Immature natural killer cell (primary cell): ENCODE measurements at regions not wholly inside any gene's neighbourhood (a gene's known extent, or its start where the extent isn't known, plus 50 kb on each side); places are given as distances from the start of the nearest gene placed in this dataset.
"Not testable (repeated sequence)": the region's sequence is repeated elsewhere in the genome, so short reads cannot be mapped to it uniquely, and the experiment has no call there.

Experiments
- DNase-seq, 3 donors: peaks; one replicate each; pipeline ENCODE4 v3.0.0; 2022; ENCODE audit warnings: mixed read lengths in 1 of 3
- H3K27ac Mint-ChIP-seq, 6 donors: one replicate each; pipeline ENCODE4 v1.8.0; 2020; ENCODE audit warnings: mixed read lengths in 6 of 6, mild to moderate bottlenecking in 5 of 6, inconsistent platforms in 4 of 6, moderate library complexity in 3 of 6
- H3K27me3 Mint-ChIP-seq, 3 donors: one replicate each; pipeline ENCODE4 v1.8.0; 2020 to 2021; ENCODE audit warnings: low read depth in 3 of 3, mild to moderate bottlenecking in 3 of 3, mixed read lengths in 3 of 3, moderate library complexity in 3 of 3, inconsistent platforms in 1 of 3
- H3K36me3 Mint-ChIP-seq, 3 donors: one replicate each; pipeline ENCODE4 v1.8.0; 2020; ENCODE audit warnings: mixed read lengths in 3 of 3, inconsistent platforms in 2 of 3, mild to moderate bottlenecking in 2 of 3
- H3K4me1 Mint-ChIP-seq, 2 donors: one replicate each; pipeline ENCODE4 v1.8.0; 2020; ENCODE audit warnings: inconsistent platforms in 2 of 2, mild to moderate bottlenecking in 2 of 2, mixed read lengths in 2 of 2, moderate library complexity in 1 of 2
- H3K4me3 Mint-ChIP-seq, 5 donors: one replicate each; pipeline ENCODE4 v1.8.0; 2020; ENCODE audit warnings: mild to moderate bottlenecking in 5 of 5, mixed read lengths in 5 of 5, inconsistent platforms in 3 of 5, moderate library complexity in 3 of 5
- H3K9me3 Mint-ChIP-seq, 6 donors: one replicate each; pipeline ENCODE4 v1.8.0; 2020; ENCODE audit warnings: mild to moderate bottlenecking in 6 of 6, mixed read lengths in 6 of 6, inconsistent platforms in 4 of 6, moderate library complexity in 3 of 6

GRCh38 chr1:228999446-229000170 is 264.3 kb downstream of the RHOU start:
- no peak for DNase-seq
- Mint-ChIP-seq H3K36me3 (no peaks in the 10 kb centered on the region), H3K4me1 (no peaks in the 10 kb centered on the region), H3K27me3 (peaks cover 2 to 4% (median 2%) of the 10 kb centered on the region in 3 donors), H3K9me3 (no peaks in the 10 kb centered on the region), H3K4me3 (no peak overlapping the region), H3K27ac (no peak overlapping the region)

- H3K9me3 Mint-ChIP-seq: no peaks in the 10 kb centered on the region
- H3K4me3 Mint-ChIP-seq: no peak overlapping the region
- no peak overlapping the region for H3K27ac Mint-ChIP-seq
- peaks cover 0 to 3% of the 10 kb centered on the region in 2 donors for H3K4me1 Mint-ChIP-seq
- DNase-seq: no peak
- peaks cover 2 to 4% (median 2%) of the 10 kb centered on the region in 3 donors for H3K27me3 Mint-ChIP-seq
- no peaks in the 10 kb centered on the region for H3K36me3 Mint-ChIP-seq
Observed at GRCh38 chr1:229000187-229000586, 264.9 kb downstream of the RHOU start.

GRCh38 chr1:229001467-229002011 is 266.3 kb downstream of the RHOU start:
- peaks cover 0 to 2% (median 0%) of the 10 kb centered on the region in 3 donors for H3K27me3 Mint-ChIP-seq

GRCh38 chr1:229002037-229002436 is 266.8 kb downstream of the RHOU start:
- Mint-ChIP-seq H3K27me3 (peaks cover 0 to 2% (median 0%) of the 10 kb centered on the region in 3 donors), H3K4me1 (peaks cover 0 to 5% of the 10 kb centered on the region in 2 donors), H3K9me3 (no peaks in the 10 kb centered on the region), H3K27ac (no peak overlapping the region), H3K4me3 (no peak overlapping the region), H3K36me3 (no peaks in the 10 kb centered on the region)
- no peak for DNase-seq

More at GRCh38 chr1:229001467-229002011, 266.3 kb downstream of the RHOU start:
- no peak overlapping the region for H3K4me3 Mint-ChIP-seq
- no peak for DNase-seq
- no peaks in the 10 kb centered on the region for H3K36me3 Mint-ChIP-seq
- H3K9me3 Mint-ChIP-seq: no peaks in the 10 kb centered on the region
- H3K4me1 Mint-ChIP-seq: peaks cover 0 to 5% of the 10 kb centered on the region in 2 donors
- no peak overlapping the region for H3K27ac Mint-ChIP-seq

GRCh38 chr1:229002451-229002960 is 267.2 kb downstream of the RHOU start:
- no peak overlapping the region for H3K27ac Mint-ChIP-seq

GRCh38 chr1:229003233-229004031 is 267.5 kb upstream of the RAB4A start:
- Mint-ChIP-seq H3K36me3 (no peaks in the 10 kb centered on the region), H3K27ac (no peak overlapping the region)

More at GRCh38 chr1:229002451-229002960, 267.2 kb downstream of the RHOU start:
- H3K27me3 Mint-ChIP-seq: peaks cover 0 to 2% (median 0%) of the 10 kb centered on the region in 3 donors
- H3K4me1 Mint-ChIP-seq: peaks cover 0 to 5% of the 10 kb centered on the region in 2 donors
- no peaks in the 10 kb centered on the region for H3K36me3 Mint-ChIP-seq
- no peak overlapping the region for H3K4me3 Mint-ChIP-seq
- no peaks in the 10 kb centered on the region for H3K9me3 Mint-ChIP-seq
- no peak for DNase-seq

GRCh38 chr1:229004066-229004833 is 266.7 kb upstream of the RAB4A start:
- Mint-ChIP-seq H3K4me3 (no peak overlapping the region), H3K9me3 (no peaks in the 10 kb centered on the region), H3K36me3 (no peaks in the 10 kb centered on the region), H3K27me3 (peaks cover 0 to 7% (median 6%) of the 10 kb centered on the region in 3 donors), H3K4me1 (peaks cover 0 to 5% of the 10 kb centered on the region in 2 donors), H3K27ac (no peak overlapping the region)
- no peak for DNase-seq

More at GRCh38 chr1:229003233-229004031, 267.5 kb upstream of the RAB4A start:
- DNase-seq: no peak
- Mint-ChIP-seq H3K4me1 (peaks cover 0 to 5% of the 10 kb centered on the region in 2 donors), H3K4me3 (no peak overlapping the region), H3K9me3 (no peaks in the 10 kb centered on the region), H3K27me3 (peaks cover 0 to 7% (median under 1%) of the 10 kb centered on the region in 3 donors)

- no peak for DNase-seq
- Mint-ChIP-seq H3K4me1 (peaks cover 0 to 5% of the 10 kb centered on the region in 2 donors), H3K4me3 (no peak overlapping the region), H3K27ac (no peak overlapping the region), H3K36me3 (no peaks in the 10 kb centered on the region), H3K27me3 (peaks cover 0 to 7% (median 6%) of the 10 kb centered on the region in 3 donors), H3K9me3 (no peaks in the 10 kb centered on the region)
Observed at GRCh38 chr1:229005097-229005496, 265.8 kb upstream of the RAB4A start.

- Mint-ChIP-seq H3K9me3 (no peaks in the 10 kb centered on the region), H3K27ac (no peak overlapping the region), H3K4me3 (no peak overlapping the region), H3K4me1 (peaks cover 0 to 5% of the 10 kb centered on the region in 2 donors), H3K27me3 (peaks cover 0 to 6% (median 5%) of the 10 kb centered on the region in 3 donors), H3K36me3 (no peaks in the 10 kb centered on the region)
- DNase-seq: no peak
Observed at GRCh38 chr1:229005556-229005955, 265.4 kb upstream of the RAB4A start.

- DNase-seq: no peak
- H3K27me3 Mint-ChIP-seq: peaks cover 0 to 6% (median 5%) of the 10 kb centered on the region in 3 donors
- no peak overlapping the region for H3K27ac Mint-ChIP-seq
- no peaks in the 10 kb centered on the region for H3K36me3 Mint-ChIP-seq
- H3K4me3 Mint-ChIP-seq: no peak overlapping the region
- H3K9me3 Mint-ChIP-seq: no peaks in the 10 kb centered on the region
- H3K4me1 Mint-ChIP-seq: peaks cover 0 to 5% of the 10 kb centered on the region in 2 donors
Observed at GRCh38 chr1:229006121-229006870, 264.6 kb upstream of the RAB4A start.

- H3K27ac Mint-ChIP-seq: no peak overlapping the region
- peaks cover 2 to 6% (median 5%) of the 10 kb centered on the region in 3 donors for H3K27me3 Mint-ChIP-seq
- H3K4me1 Mint-ChIP-seq: peaks cover 0 to 5% of the 10 kb centered on the region in 2 donors
- no peaks in the 10 kb centered on the region for H3K36me3 Mint-ChIP-seq
- no peak for DNase-seq
- no peaks in the 10 kb centered on the region for H3K9me3 Mint-ChIP-seq
- no peak overlapping the region for H3K4me3 Mint-ChIP-seq
Observed at GRCh38 chr1:229007167-229007566, 263.7 kb upstream of the RAB4A start.

GRCh38 chr1:229007701-229008100 is 263.2 kb upstream of the RAB4A start:
- no peak for DNase-seq
- peaks cover 0 to 5% of the 10 kb centered on the region in 2 donors for H3K4me1 Mint-ChIP-seq
- no peaks in the 10 kb centered on the region for H3K9me3 Mint-ChIP-seq

GRCh38 chr1:229008347-229008746 is 262.6 kb upstream of the RAB4A start:
- H3K27me3 Mint-ChIP-seq, H3K4me3 Mint-ChIP-seq, H3K4me1 Mint-ChIP-seq, H3K27ac Mint-ChIP-seq, H3K36me3 Mint-ChIP-seq, H3K9me3 Mint-ChIP-seq, DNase-seq: not testable (repeated sequence)

More at GRCh38 chr1:229007701-229008100, 263.2 kb upstream of the RAB4A start:
- H3K27me3 Mint-ChIP-seq: peaks cover 2 to 6% (median 5%) of the 10 kb centered on the region in 3 donors
- no peak overlapping the region for H3K27ac Mint-ChIP-seq
- no peaks in the 10 kb centered on the region for H3K36me3 Mint-ChIP-seq
- no peak overlapping the region for H3K4me3 Mint-ChIP-seq
